ENCODE measurements at regions not wholly inside any gene's neighbourhood (a gene's known extent, or its start where the extent isn't known, plus 50 kb on each side); places are given as distances from the start of the nearest gene placed in this dataset.

- intact Hi-C loops (cut with DNase I) = no loop called here
- Histone ChIP-seq H3K27ac (no peak overlapping the region), H3K4me1 (peaks cover 0 to 13% (median 5%) of the 10 kb centered on the region in 3 donors), H3K9me3 (no peaks in the 10 kb centered on the region), H3K36me3 (no peaks in the 10 kb centered on the region), H3K4me3 (no peak overlapping the region), H3K27me3 (no peaks in the 10 kb centered on the region)
- no peak for DNase-seq
- TF ChIP-seq, protein P1, sequence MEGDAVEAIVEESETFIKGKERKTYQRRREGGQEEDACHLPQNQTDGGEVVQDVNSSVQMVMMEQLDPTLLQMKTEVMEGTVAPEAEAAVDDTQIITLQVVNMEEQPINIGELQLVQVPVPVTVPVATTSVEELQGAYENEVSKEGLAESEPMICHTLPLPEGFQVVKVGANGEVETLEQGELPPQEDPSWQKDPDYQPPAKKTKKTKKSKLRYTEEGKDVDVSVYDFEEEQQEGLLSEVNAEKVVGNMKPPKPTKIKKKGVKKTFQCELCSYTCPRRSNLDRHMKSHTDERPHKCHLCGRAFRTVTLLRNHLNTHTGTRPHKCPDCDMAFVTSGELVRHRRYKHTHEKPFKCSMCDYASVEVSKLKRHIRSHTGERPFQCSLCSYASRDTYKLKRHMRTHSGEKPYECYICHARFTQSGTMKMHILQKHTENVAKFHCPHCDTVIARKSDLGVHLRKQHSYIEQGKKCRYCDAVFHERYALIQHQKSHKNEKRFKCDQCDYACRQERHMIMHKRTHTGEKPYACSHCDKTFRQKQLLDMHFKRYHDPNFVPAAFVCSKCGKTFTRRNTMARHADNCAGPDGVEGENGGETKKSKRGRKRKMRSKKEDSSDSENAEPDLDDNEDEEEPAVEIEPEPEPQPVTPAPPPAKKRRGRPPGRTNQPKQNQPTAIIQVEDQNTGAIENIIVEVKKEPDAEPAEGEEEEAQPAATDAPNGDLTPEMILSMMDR (IDR thresholded peaks at IDR 0.05) = no peak
- no peak for TF ChIP-seq POLR2A (IDR thresholded peaks at IDR 0.05)
- WGBS, 2 donors = 61 to 78% methylated on average over 3 of the region's 3 CpGs
These were observed 140.5 kb downstream of the SNX18 start for GRCh38 chr5:54658010-54658409.

DNA sequence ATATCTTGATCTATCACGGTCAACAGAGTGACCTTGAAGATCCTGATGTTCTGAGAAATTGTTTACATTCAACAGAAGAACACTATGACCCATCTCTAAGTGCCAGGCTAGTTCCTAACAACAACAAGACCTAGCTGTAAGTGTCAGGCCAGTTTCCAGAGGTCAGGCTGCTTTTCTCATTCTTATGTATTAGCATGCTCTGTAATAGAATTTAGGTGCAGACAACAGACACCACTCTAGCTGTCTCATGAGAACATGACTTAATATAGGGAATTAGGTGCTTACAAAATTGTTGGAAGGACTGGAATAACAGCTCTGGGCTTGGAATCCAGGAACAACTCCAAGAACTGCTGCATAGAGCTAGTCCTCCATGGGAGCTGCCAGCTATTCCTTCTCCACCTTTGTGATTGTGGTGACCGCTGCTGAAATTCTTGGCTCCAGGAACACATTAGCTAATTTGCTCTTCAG is 138.7 kb downstream of the SNX18 start:
- 48 to 64% methylated on average over 2 of the region's 2 CpGs for WGBS, 2 donors
- peak overlapping the region in 2 of 4 donors; percentile 56 to 66 for H3K27ac ChIP-seq
- no peaks in the 10 kb centered on the region for H3K36me3 ChIP-seq
- intact Hi-C loops (cut with DNase I) = no loop called here
- no peak overlapping the region for H3K4me3 ChIP-seq
- DNase-seq = no peak
- no peak for TF ChIP-seq POLR2A (IDR thresholded peaks at IDR 0.05)
- TF ChIP-seq, protein P1 (IDR thresholded peaks at IDR 0.05) = no peak
- H3K9me3 ChIP-seq = no peaks in the 10 kb centered on the region
- H3K27me3 ChIP-seq = no peaks in the 10 kb centered on the region
- H3K4me1 ChIP-seq = peaks cover 0 to 21% (median 11%) of the 10 kb centered on the region in 3 donors

DNA sequence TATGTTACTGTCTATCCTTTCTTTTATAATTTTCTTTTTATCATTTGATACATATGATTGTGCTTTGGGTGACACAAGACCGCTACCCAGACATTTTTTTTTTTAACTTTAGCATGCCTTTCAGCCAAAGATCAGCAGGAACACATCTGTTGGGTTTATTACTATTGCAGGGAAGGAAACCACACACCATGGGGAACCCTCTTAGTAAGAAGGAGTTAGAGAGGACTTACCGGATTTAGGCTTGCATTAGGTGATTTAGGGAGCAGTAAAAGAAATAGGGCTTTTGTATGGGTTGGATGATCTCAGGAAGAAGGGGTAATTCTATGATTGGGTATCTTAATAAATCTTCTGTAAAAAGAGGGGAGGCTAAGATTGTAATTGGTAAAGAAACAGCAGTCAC is 138.2 kb downstream of the SNX18 start:
- no peak overlapping the region for H3K4me3 ChIP-seq
- peaks cover 0 to 23% (median 12%) of the 10 kb centered on the region in 3 donors for H3K4me1 ChIP-seq
- no peaks in the 10 kb centered on the region for H3K9me3 ChIP-seq
- intact Hi-C loops (cut with DNase I) = no loop called here
- no peak for DNase-seq
- H3K36me3 ChIP-seq = no peaks in the 10 kb centered on the region
- no peak for TF ChIP-seq POLR2A (IDR thresholded peaks at IDR 0.05)
- no peaks in the 10 kb centered on the region for H3K27me3 ChIP-seq
- peak overlapping the region; percentile 21 to 66 (median 42) for H3K27ac ChIP-seq
- 82 to 85% methylated on average over 2 of the region's 2 CpGs for WGBS, 2 donors

- DNase-seq = no peak
- TF ChIP-seq POLR2A (IDR thresholded peaks at IDR 0.05) = no peak
- TF ChIP-seq, protein P1 (IDR thresholded peaks at IDR 0.05) = no peak
- 50 to 56% methylated on average over 1 of the region's 1 CpG for WGBS, 2 donors
- Histone ChIP-seq H3K4me1 (peaks cover 0 to 23% (median 12%) of the 10 kb centered on the region in 3 donors), H3K9me3 (no peaks in the 10 kb centered on the region), H3K36me3 (no peaks in the 10 kb centered on the region), H3K27ac (peak overlapping the region in 3 of 4 donors; percentile 3 to 66 (median 63)), H3K4me3 (no peak overlapping the region), H3K27me3 (no peaks in the 10 kb centered on the region)
- intact Hi-C loops (cut with DNase I) = no loop called here
These were observed 137.7 kb downstream of the SNX18 start for GRCh38 chr5:54655266-54655665.

DNA sequence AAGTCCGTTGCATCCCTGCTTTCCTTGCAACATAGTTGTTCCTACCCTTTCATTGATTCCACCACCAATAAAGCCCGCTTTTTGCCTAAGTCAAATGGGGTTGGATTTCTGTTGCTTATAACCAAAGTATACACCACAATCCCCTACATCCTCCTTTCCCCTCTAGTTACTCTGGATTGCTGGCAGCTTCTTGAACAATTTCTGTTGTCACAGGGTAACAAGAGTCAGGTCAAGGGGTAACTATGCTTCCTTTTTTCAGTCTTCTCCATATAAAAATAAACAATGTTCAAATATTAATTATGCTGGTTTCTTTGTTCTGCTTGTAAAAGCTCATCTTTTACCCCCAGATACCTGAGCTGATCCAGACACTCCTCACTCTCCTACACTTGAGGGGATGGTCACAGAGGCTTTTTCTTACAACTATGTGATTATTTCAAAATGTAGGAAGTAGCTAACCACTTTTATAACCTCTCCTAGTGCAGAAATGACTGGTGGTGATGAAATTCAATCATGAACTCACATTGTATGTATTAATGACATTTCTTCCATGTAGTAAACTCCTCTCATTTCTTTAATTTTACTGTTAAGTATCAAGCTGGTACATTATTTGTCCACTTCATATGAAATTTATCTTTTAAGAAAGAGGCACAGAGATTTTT is 136.5 kb downstream of the SNX18 start:
- no peak for DNase-seq
- intact Hi-C loops (cut with DNase I) = no loop called here
- no peak for TF ChIP-seq POLR2A (IDR thresholded peaks at IDR 0.05)
- TF ChIP-seq, protein P1 (IDR thresholded peaks at IDR 0.05) = no peak
- no peaks in the 10 kb centered on the region for H3K36me3 ChIP-seq
- no peak overlapping the region for H3K4me3 ChIP-seq
- no peaks in the 10 kb centered on the region for H3K27me3 ChIP-seq
- no peaks in the 10 kb centered on the region for H3K9me3 ChIP-seq
- 91 to 94% methylated on average over 2 of the region's 2 CpGs for WGBS, 2 donors
- peak overlapping the region in 1 of 4 donors; percentile 63 for H3K27ac ChIP-seq
- peaks cover 0 to 23% (median 12%) of the 10 kb centered on the region in 3 donors for H3K4me1 ChIP-seq
